K562 (cell line): ENCODE measurements at regions not wholly inside any gene's neighbourhood (a gene's known extent, or its start where the extent isn't known, plus 50 kb on each side); places are given as distances from the start of the nearest gene placed in this dataset.

Experiments
- ATAC-seq: fragments of 200-7000 bp; cut with Tn5 transposase; 3 replicates; pipeline ENCODE4 v1.9.1; 2020; ENCODE audit warnings: moderate library complexity
- BruUV-seq: library from RNA; stranded (reverse); fragments of 400-500 nt; replicated peaks from 2 replicates; lab custom pipeline; 2021; lab: Mats Ljungman, UMichigan
- CTCF ChIA-PET: fragments of 300-600 bp; formaldehyde crosslinking; extraction: SDS; loops from one replicate; lab custom pipeline; 2021; ENCODE audit warnings: low intra/inter-chr PET ratio; lab: Yijun Ruan, JAX
- POLR2A ChIA-PET: fragments of 300-600, 350-650 bp; sonication (Branson Sonifier 250); formaldehyde crosslinking; extraction: SDS; loops from one replicate; lab custom pipeline; 2021; ENCODE audit warnings: antibody characterized with exemption, inconsistent platforms; lab: Yijun Ruan, JAX
- DNase-seq, 4 experiments: peaks; one replicate each; pipeline versions ENCODE4 v3.0.0 to v3.0.0-alpha.2; 2011 to 2018; ENCODE audit warnings: low spot score in 3 of 4, mixed read lengths in 3 of 4; ENCODE audit errors: extremely low read depth in 1 of 4
- FAIRE-seq: peaks from 2 replicates; lab custom pipeline; 2011; peaks lifted over from hg19 to GRCh38; lab: Jason Lieb, UNC
- H2AFZ ChIP-seq: 2 replicates; pipeline ENCODE4 v1.6.0; 2011; ENCODE audit warnings: low read depth, low read length, control low read depth, inconsistent platforms
- H3K27ac ChIP-seq: fragments of 200-600 bp; 3 replicates; pipeline ENCODE4 v1.8.0; 2011; ENCODE audit warnings: low read depth, mild to moderate bottlenecking, control low read depth, inconsistent platforms, low read length, moderate library complexity, mixed read lengths; ENCODE audit errors: extremely low read depth
- H3K27me3 ChIP-seq, 2 experiments: fragments of 300-600 bp in 1 of 2; 2 replicates in 1 of 2; 3 replicates in 1 of 2; pipeline versions ENCODE4 v1.6.0 to v1.8.0; 2011; ENCODE audit warnings: inconsistent platforms in 2 of 2, low read length in 2 of 2, mild to moderate bottlenecking in 1 of 2, mixed read lengths in 1 of 2, moderate library complexity in 1 of 2; ENCODE audit not compliant: control insufficient read depth in 2 of 2, insufficient read depth in 2 of 2
- H3K36me3 ChIP-seq: fragments of 300-600 bp; 3 replicates; pipeline ENCODE4 v1.8.0; 2011; ENCODE audit warnings: mild to moderate bottlenecking, low read length, inconsistent platforms; ENCODE audit not compliant: control insufficient read depth, insufficient read depth
- H3K4me1 ChIP-seq, 2 experiments: fragments of 200-600 bp in 1 of 2; replicated peaks in 1 of 2; 2 replicates in 1 of 2; 3 replicates in 1 of 2; pipeline versions ENCODE4 v1.5.1 to v1.8.0; 2011; ENCODE audit warnings: inconsistent platforms in 2 of 2, low read length in 2 of 2, mild to moderate bottlenecking in 1 of 2, mixed read lengths in 1 of 2, moderate library complexity in 1 of 2; ENCODE audit not compliant: control insufficient read depth in 2 of 2, insufficient read depth in 2 of 2
- H3K4me2 ChIP-seq: 2 replicates; pipeline ENCODE4 v1.6.1; 2011; ENCODE audit warnings: low read length, control low read depth, inconsistent platforms, mixed read lengths; ENCODE audit not compliant: insufficient read depth
- H3K4me3 ChIP-seq: fragments of 200-600 bp; sonication (generic), shearing (Covaris generic); 2 replicates; pipeline ENCODE4 v1.5.1; 2016; ENCODE audit warnings: control low read depth, inconsistent platforms
- H3K79me2 ChIP-seq: fragments of 200-600 bp; 3 replicates; pipeline ENCODE4 v1.8.0; 2011; ENCODE audit warnings: low read length, inconsistent platforms; ENCODE audit not compliant: control insufficient read depth, insufficient read depth
- H3K9ac ChIP-seq, 2 experiments: 2 replicates each; pipeline versions ENCODE4 v1.6.0 to v1.6.1; 2011; ENCODE audit warnings: low read depth in 2 of 2, low read length in 2 of 2, control low read depth in 1 of 2, inconsistent platforms in 1 of 2, mild to moderate bottlenecking in 1 of 2, mixed read lengths in 1 of 2; ENCODE audit not compliant: insufficient read depth in 1 of 2
- H3K9me1 ChIP-seq: one replicate; pipeline ENCODE4 v1.6.0; 2011; ENCODE audit warnings: inconsistent platforms, mild to moderate bottlenecking, low read length, moderate library complexity; ENCODE audit not compliant: control insufficient read depth, insufficient read depth
- H3K9me3 ChIP-seq: replicated peaks from 2 replicates; pipeline ENCODE4 v1.5.1; 2011; ENCODE audit warnings: low read depth, low read length, inconsistent platforms; ENCODE audit not compliant: control insufficient read depth, insufficient read depth
- H4K20me1 ChIP-seq: replicated peaks from 2 replicates; pipeline ENCODE4 v1.6.1; 2011; ENCODE audit warnings: low read length, inconsistent platforms, mixed read lengths; ENCODE audit not compliant: control insufficient read depth, insufficient read depth
- COPS2 ChIP-seq: fragments of 450-650 bp; conservative IDR thresholded peaks from 2 replicates; pipeline ENCODE4 v1.6.1; 2016; ENCODE audit warnings: mild to moderate bottlenecking, moderate library complexity
- EZH2 ChIP-seq: IDR thresholded peaks from 2 replicates; pipeline ENCODE4 v1.6.1; 2012; ENCODE audit warnings: low read depth, mild to moderate bottlenecking, inconsistent platforms, low read length, borderline replicate concordance
- FOXJ2 ChIP-seq: fragments of 200-800 bp; sonication (Bioruptor generic); IDR thresholded peaks from 2 replicates; pipeline ENCODE4 v1.6.1; 2016; ENCODE audit warnings: missing genetic modification characterization, missing compliant biosample characterization
- POLR3A ChIP-seq: IDR thresholded peaks from 2 replicates; pipeline ENCODE4 v1.6.1; 2011; ENCODE audit warnings: borderline replicate concordance, mild to moderate bottlenecking, moderate library complexity; ENCODE audit not compliant: insufficient read length, insufficient read depth; ENCODE audit errors: extremely low read depth
- PURB ChIP-seq: sonication (generic); formaldehyde crosslinking; IDR thresholded peaks from 2 replicates; pipeline ENCODE4 v1.9.0; 2021; ENCODE audit warnings: low read depth, mild to moderate bottlenecking, missing genetic modification reagents
- SRSF1 ChIP-seq: fragments of 200-400 bp; formaldehyde crosslinking; IDR thresholded peaks from 2 replicates; pipeline ENCODE4 v1.6.1; 2017; ENCODE audit warnings: mild to moderate bottlenecking, low read depth, low read length, moderate library complexity
- TRIM25 ChIP-seq: fragments of 450-650 bp; IDR thresholded peaks from 2 replicates; pipeline ENCODE4 v1.7.0; 2016; ENCODE audit warnings: borderline replicate concordance
- ZNF282 ChIP-seq: sonication (generic); formaldehyde crosslinking; IDR thresholded peaks from 2 replicates; pipeline ENCODE4 v1.8.1; 2023; ENCODE audit warnings: missing genetic modification reagents
- ZNF41 ChIP-seq: fragments of 250-450 bp; sonication (Bioruptor Pico); conservative IDR thresholded peaks from 2 replicates; pipeline ENCODE4 v1.4.0; 2020; ENCODE audit warnings: mild to moderate bottlenecking
- ZNF79 ChIP-seq: fragments of 250-450 bp; sonication (Bioruptor Pico); IDR thresholded peaks from 2 replicates; pipeline ENCODE4 v1.4.0; 2020; ENCODE audit warnings: low read depth, mild to moderate bottlenecking, moderate library complexity
- in situ Hi-C: fragments of 300-500 bp; cut with MboI; formaldehyde crosslinking; loops from 4 replicates; pipeline ENCODE4 v1.15.0; 2018; ENCODE audit warnings: inconsistent platforms, mixed read lengths
- intact Hi-C: fragments of 100-400 bp; cut with micrococcal nuclease; formaldehyde crosslinking; loops from 2 replicates; pipeline ENCODE4 v1.14.2; 2022
- TF ChIP-seq, protein P1 (sequence below): fragments of 250-450 bp; sonication (Bioruptor Pico); IDR thresholded peaks from 2 replicates; pipeline ENCODE4 v1.8.0; 2021; ENCODE audit warnings: moderate library complexity, mild to moderate bottlenecking, inconsistent platforms
- TF ChIP-seq, protein P2 (sequence below), 3 experiments: fragments of 200-800 bp in 1 of 3; fragments of 250-450 bp in 1 of 3; fragments of 450-650 bp in 1 of 3; sonication (Bioruptor Pico) in 1 of 3; sonication (Bioruptor generic) in 1 of 3; formaldehyde crosslinking in 1 of 3; IDR thresholded peaks; 2 replicates each; pipeline versions ENCODE4 v1.6.1 to v1.8.0; 2016 to 2022; ENCODE audit warnings: mild to moderate bottlenecking in 2 of 3, missing genetic modification characterization in 2 of 3, missing compliant biosample characterization in 1 of 3, moderate library complexity in 1 of 3

DNA sequence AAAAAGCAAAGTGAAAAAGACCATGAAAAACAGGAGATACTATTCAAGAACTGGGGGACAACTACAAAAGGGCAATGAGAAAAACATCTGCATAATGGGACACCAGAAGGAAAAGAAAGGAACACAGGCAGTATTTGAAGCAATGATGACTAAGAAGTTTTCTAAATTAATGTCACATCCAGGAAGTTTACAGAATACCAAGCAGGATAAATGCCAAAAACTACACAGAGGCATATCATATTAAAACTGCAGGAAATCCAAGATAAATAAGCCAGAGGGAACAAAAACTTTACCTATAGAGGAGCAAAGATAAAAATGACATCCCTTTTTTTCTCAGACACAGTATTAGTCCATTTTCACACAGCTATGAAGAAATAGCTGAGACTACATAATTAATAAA, 193.0 kb downstream of the ERMARD start (continued):
- TF ChIP-seq, protein P1, sequence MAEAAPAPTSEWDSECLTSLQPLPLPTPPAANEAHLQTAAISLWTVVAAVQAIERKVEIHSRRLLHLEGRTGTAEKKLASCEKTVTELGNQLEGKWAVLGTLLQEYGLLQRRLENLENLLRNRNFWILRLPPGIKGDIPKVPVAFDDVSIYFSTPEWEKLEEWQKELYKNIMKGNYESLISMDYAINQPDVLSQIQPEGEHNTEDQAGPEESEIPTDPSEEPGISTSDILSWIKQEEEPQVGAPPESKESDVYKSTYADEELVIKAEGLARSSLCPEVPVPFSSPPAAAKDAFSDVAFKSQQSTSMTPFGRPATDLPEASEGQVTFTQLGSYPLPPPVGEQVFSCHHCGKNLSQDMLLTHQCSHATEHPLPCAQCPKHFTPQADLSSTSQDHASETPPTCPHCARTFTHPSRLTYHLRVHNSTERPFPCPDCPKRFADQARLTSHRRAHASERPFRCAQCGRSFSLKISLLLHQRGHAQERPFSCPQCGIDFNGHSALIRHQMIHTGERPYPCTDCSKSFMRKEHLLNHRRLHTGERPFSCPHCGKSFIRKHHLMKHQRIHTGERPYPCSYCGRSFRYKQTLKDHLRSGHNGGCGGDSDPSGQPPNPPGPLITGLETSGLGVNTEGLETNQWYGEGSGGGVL, result no peak

GRCh38 chr6:169944061-169944337, 192.6 kb downstream of the ERMARD start:
- no peak for FAIRE-seq
- H3K4me2 ChIP-seq, result no peak overlapping the region
- TF ChIP-seq POLR3A (no peak), PURB (CRISPR knock-in tag) (no peak), TRIM25 (no peak), ZNF41 (CRISPR knock-in tag) (no peak), SRSF1 (no peak), ZNF282 (CRISPR knock-in tag) (no peak), COPS2 (no peak), EZH2 (no peak), ZNF79 (no peak), FOXJ2 (no peak)
- TF ChIP-seq, protein P2, sequence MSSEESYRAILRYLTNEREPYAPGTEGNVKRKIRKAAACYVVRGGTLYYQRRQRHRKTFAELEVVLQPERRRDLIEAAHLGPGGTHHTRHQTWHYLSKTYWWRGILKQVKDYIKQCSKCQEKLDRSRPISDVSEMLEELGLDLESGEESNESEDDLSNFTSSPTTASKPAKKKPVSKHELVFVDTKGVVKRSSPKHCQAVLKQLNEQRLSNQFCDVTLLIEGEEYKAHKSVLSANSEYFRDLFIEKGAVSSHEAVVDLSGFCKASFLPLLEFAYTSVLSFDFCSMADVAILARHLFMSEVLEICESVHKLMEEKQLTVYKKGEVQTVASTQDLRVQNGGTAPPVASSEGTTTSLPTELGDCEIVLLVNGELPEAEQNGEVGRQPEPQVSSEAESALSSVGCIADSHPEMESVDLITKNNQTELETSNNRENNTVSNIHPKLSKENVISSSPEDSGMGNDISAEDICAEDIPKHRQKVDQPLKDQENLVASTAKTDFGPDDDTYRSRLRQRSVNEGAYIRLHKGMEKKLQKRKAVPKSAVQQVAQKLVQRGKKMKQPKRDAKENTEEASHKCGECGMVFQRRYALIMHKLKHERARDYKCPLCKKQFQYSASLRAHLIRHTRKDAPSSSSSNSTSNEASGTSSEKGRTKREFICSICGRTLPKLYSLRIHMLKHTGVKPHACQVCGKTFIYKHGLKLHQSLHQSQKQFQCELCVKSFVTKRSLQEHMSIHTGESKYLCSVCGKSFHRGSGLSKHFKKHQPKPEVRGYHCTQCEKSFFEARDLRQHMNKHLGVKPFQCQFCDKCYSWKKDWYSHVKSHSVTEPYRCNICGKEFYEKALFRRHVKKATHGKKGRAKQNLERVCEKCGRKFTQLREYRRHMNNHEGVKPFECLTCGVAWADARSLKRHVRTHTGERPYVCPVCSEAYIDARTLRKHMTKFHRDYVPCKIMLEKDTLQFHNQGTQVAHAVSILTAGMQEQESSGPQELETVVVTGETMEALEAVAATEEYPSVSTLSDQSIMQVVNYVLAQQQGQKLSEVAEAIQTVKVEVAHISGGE (CRISPR knock-in tag; IDR thresholded peaks at IDR 0.05), result no peak
- ATAC-seq, result no peak
- peaks cover 18 to 32% of the 10 kb centered on the region in 2 experiments for H3K27me3 ChIP-seq
- no peak overlapping the region for H3K27ac ChIP-seq
- intact Hi-C loops (no loop called here), in situ Hi-C loops (no loop called here)
- DNase-seq, result no peak
- H3K9me3 ChIP-seq, result no peaks in the 10 kb centered on the region
- no peak overlapping the region for H3K4me3 ChIP-seq
- peaks cover 7% of the 10 kb centered on the region; the same call in 1 of the 2 replicates for H4K20me1 ChIP-seq
- H3K9me1 ChIP-seq, result no peaks in the 10 kb centered on the region
- no peak overlapping the region for H2AFZ ChIP-seq
- no peaks in the 10 kb centered on the region for H3K79me2 ChIP-seq
- no peak overlapping the region for H3K9ac ChIP-seq
- H3K36me3 ChIP-seq, result no peaks in the 10 kb centered on the region
- BruUV-seq, result no TSS peak
- ChIA-PET CTCF (no interaction called here), POLR2A (no interaction called here)
- no peaks in the 10 kb centered on the region for H3K4me1 ChIP-seq
